Kidney tubule cell (primary cell): ENCODE measurements at regions not wholly inside any gene's neighbourhood (a gene's known extent, or its start where the extent isn't known, plus 50 kb on each side); places are given as distances from the start of the nearest gene placed in this dataset.

Source experiments
- DNase-seq: peaks from one replicate; pipeline ENCODE4 v3.0.0-alpha.2; 2018; ENCODE audit warnings: low spot score

DNA sequence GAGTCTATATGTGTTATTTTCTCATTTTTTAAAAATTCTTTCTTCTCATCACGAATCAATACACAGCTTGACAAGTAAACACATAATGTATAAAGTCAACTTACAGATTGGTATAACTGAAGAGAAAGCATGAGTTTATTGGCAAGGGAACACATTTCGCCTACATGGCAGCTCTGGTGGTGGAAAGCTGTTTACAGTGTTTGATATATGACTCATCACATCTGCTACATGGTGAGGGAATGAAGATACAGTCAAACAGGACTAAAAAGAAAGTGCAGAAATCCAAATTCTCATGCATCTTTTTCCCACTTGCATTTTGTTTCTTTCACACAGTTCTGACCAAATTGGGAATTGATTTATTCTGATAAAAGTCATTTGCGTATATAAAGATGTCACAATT, 122.2 kb upstream of the ADGRL4 start:
- no peak for DNase-seq

DNA sequence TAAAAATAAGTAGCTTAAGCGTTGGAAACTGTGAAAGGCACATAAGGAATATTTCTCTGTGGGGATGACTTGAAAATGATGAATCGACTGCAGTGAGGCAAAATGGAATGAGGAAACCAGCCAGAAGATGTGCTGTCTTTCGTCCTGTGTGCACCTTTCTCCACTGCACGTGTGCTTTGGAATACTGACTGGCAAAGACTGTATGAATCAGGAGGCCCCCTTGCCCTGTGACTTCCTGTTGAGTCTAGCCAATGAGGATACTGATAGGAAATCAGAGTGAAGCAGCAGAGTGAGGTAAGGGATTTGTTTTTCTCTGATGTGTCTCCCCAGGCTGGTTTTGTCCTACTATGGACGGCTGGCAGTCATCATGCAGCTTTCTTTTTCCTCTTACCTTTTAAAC, 118.2 kb upstream of the ADGRL4 start:
- peak; percentile 52 for DNase-seq

DNA sequence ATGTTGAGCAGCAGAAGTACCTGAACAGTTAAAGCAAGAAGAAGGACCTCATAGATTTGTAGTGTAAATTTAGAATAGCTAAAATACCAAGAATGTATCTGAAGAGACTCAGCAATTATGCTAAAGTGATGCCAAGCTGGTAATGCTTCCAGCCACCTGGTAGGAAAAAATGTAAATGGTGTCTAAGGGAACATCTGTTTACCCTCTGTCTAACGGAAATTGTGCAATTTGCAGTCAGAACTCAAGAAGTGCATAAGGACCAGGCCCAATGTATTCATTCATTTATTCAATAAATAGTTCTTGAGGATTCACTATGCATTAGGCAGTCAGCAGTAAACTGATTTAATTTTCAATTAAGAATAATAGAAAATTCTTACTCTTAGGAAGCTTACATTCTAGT, 116.0 kb upstream of the ADGRL4 start:
- no peak for DNase-seq

DNA sequence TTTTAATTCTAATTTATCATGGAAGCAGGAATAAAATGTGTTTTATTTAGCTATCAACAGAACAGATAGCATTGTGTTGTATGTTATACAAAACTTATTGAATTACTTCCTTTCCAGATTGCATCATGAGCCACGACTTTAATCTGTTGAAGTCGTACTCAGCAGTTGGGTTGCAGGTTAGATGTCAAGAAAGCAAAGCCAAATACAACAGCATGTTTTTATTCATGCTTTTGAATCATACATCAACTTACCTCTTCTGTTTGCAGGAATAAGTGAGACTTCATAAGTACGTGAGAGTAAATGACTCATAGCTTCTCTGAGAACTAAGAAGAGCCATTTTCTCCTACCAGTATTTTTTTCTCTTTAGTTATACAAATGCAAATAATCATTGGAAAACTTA, 110.8 kb upstream of the ADGRL4 start:
- no peak for DNase-seq

DNA sequence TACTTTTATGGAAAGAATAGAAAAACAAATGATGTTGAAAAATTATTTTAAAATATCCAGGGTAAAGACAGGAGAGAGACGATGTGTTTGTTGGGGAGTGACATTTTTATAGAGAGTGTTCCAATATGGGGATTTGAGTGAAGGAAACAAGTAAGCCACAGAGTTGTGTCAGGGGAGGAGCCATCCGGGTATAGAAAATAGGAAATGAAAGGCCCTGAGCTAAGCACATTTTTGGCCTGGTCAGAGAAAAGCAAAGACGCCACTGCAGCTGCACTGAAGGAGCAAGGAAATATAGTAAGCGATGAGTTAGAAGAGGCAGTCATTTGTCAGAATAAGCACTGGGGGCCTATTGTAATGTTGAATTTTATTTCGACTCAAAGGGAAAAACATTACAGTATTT, 107.3 kb upstream of the ADGRL4 start:
- no peak for DNase-seq

DNA sequence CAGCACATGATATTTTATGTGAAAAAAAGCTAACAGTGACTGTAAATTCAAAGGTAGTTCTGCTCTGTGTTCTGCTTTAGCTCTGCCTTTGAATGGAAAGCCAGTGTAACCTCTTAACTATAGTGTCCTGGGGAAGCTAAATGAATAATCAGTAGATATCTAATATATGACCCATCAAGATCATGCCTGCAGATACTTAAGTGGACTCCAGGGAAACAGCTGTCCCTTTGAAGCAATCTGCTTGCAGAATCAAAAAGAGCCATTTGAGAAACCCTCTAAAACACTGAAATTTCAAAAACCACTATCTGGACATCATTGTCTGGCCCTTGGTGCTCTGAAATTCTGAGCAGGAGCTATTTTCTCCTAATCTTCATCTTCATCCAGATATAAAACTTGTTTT, 104.2 kb upstream of the ADGRL4 start:
- DNase-seq: no peak

DNA sequence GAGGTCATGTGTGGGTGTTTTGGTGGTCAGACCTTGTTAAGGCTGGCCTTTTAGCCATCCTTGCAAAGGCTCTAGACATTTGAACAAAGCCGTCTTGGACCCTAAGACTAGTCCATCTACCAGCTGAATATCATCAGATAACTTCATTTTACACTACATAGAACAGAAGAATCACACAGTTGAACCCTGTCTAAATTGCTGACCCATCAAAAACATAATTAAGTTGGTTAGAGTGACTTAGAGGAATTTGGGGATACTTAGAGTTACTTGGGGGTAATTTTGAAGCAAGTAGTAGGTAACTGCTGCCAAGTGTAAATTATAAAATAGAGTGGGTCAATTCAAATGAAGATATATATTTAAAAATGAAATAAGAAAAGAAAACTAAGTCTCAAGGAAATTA, 102.9 kb upstream of the ADGRL4 start:
- DNase-seq: no peak

DNA sequence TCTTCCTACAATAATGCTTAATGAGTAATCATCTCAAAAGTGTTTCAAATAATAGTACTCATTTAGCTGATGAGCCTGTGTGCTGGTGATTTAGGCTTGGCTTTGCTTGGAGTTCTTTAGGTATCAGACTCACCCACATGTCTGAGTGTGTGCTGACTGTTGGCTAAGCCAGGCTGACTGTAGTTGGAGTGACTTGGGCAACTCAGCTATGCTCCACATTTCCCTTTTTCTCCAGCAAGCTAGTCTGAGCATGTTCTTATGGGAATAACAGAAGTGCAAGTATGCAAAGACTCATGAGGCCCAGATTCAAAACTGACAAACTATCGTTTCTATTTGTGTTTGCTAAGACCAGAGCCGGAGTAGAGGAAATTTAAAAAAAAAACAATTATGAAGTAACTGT, 99.0 kb upstream of the ADGRL4 start:
- no peak for DNase-seq

DNA sequence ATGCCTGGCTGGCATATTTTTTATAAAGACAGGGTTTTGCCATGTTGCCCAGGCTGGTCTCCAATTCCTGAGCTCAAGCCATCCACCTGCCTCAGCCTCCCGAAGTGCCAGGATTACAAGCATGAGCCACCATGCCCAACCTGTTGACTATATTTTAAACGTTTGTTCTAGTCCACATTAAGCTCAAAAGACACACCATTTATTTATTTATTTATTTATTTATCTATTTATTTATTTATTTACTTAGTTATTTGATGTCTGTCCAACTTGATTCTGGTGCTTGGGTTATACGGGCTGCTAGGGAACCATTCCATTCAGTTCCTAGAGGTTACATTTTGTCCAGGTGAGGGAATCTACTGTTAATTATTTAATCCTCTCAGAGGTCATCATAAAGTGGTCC, 98.1 kb upstream of the ADGRL4 start:
- DNase-seq: no peak

DNA sequence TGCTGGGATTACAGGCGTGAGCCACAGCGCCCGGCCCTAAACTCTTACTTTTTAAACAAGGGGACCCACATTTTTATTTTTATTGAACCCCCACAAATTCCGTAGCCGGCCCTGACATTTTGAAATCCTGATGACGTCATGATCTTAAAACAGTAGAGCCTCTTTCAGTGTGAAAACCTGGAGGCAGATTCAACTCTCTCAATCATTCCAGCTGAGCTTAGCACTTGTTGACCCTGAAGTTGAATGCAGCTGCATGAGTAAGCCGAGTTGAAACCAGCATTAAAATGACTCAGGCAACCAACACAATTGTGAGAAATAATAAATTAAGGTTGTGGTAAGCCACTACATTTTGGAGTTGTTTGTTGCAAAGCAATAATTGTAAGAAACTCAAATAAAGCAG, 93.9 kb upstream of the ADGRL4 start:
- DNase-seq: peak; percentile 42

DNA sequence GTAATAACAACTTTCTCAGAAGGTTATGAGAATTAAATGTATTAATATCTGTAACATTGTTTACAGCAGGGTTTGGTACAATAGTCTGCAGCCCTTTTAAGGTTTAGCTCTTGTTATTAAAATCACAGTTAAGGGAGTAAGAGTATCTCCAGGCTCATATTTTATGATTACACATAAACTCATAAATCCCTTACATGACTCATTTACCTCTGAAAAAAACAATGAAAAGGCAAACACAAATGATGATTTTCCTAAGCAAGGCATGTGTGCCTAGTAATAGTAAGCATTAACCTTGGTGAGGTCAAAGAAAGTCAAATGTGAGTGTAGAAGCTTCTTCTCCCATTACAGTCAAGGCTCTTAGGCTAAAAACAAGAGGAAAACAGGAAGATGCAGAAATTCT, 84.5 kb upstream of the ADGRL4 start:
- no peak for DNase-seq

DNA sequence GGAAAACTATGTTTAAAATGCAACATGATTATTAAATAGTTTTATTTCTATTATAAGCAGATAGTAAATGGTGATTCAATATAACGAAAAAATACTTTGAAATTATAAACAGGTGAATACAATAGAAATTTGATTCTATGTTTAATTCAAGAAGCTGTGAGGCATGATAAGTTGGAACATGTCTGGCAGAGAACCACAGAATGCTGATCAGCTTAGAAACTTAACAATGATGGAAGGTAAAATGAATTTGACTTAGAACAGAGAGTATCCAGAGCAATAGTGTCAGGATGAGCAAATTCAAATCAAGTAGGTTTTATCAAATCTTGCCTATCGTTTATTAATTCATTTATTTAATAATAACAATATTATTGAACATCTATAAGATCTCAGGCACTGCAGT, 83.4 kb upstream of the ADGRL4 start:
- DNase-seq: no peak

DNA sequence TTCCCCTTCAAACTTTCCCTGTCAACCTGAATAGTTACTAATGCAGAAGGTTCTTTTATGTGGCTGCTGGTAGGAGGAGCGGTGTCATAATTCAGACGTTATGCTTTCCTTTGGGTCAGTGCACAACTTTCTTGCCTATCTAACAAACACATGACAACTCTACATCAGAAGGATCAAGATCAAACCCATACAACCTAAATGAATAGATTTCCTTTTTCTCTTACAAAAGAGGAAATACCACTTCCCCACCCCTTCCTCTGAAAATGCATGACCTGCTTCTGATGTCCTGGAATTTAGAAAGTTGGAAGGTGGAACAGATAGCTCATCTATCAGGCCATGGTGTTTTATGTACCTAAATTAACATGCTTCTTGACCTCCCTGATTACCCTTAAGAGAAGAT, 75.7 kb upstream of the ADGRL4 start:
- DNase-seq: no peak

DNA sequence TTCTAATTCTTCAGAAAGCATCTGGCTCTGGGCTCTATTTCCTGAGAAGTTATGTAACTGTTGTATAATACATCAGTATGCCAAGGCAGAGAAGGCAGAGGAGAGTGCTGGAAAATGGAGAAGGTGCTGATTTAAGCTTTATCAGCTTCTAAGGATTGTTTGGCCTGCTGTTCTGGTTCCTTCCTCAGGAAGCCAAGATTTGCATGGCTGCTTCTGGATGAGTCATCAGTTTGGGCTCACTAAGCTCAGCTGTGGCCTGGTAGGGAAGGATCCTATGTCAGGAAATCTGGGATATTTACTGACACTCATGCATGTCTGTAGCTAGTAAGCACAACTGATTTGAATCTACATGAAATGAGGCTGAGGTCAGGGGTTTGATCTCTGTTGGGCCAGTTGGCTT, 73.2 kb upstream of the ADGRL4 start:
- peak; percentile 96 for DNase-seq

DNA sequence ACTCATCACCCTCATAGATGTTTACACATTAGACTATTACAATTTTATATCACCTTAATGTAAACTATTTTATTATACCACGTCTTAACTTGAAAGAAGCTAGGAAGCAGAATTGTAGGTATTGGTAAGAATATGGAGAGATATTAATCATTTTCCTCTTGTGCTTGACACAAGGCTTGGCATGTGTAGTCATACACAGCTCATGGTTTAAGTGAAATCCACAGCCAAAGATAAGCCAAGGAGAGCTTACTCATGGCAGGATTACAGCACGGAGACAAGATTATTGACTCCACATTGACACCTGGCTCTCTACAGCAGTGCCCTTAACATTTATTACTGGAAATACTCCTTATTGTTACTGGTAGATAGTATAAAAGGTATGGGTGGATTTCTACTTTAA, 68.4 kb upstream of the ADGRL4 start:
- DNase-seq: no peak

DNA sequence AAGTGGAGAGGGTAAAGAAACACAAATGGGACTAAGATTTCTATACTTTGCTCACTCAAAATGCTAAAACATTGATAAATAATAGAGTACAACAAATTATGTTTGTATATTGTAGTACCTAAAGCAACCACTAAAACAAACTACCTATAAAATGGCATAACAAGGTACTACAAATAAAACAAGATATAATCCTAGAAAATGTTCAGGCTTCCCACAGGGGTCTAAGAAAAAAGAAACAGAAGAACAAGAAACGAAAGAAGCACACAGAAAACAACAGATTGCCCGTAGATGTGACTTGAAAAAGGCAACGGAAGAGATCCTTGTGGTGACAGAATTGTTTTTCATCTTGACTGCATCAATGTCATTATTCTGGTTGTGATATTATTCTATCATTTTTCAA, 63.3 kb upstream of the ADGRL4 start:
- DNase-seq: no peak

DNA sequence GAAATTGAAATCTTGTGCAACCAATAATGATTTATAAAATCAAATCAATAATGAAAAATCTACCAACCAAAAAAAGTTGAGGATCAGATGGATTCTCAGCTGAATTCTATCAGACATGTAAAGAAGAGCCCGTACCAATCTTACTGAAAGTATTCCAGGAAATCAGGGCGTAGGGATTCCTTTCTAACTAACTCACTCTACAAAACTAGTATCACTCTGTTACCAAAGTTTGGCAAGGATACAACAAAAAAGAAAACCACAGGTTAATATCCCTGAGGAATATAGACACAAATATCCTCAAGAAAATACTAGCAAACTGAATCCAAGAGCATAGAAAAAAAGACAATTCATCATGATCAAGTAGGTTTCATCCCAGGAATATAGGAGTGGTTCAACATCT, 52.8 kb upstream of the ADGRL4 start:
- no peak for DNase-seq
